ENCODE measurements at regions not wholly inside any gene's neighbourhood (a gene's known extent, or its start where the extent isn't known, plus 50 kb on each side); places are given as distances from the start of the nearest gene placed in this dataset.

DNA sequence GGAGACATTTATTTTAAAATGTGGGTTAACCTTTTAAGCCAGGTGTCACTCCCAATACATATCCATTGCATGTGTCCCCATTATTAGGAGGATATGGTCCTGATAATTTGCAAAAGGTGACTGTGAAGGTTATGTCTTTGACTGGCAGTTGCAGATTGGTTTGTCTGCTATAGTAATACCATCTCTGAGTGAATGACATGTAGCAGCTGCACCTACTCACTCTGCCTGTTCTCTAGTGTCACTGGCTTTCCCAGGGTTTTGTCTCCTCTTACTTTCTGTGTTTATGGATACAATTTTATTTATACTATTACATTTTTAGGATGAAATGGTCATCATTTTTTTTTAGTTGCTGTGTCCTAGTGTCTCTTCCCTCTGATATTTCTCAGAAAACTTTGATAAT is 393.2 kb downstream of the C3orf38 start:
- TF ChIP-seq, protein P1, sequence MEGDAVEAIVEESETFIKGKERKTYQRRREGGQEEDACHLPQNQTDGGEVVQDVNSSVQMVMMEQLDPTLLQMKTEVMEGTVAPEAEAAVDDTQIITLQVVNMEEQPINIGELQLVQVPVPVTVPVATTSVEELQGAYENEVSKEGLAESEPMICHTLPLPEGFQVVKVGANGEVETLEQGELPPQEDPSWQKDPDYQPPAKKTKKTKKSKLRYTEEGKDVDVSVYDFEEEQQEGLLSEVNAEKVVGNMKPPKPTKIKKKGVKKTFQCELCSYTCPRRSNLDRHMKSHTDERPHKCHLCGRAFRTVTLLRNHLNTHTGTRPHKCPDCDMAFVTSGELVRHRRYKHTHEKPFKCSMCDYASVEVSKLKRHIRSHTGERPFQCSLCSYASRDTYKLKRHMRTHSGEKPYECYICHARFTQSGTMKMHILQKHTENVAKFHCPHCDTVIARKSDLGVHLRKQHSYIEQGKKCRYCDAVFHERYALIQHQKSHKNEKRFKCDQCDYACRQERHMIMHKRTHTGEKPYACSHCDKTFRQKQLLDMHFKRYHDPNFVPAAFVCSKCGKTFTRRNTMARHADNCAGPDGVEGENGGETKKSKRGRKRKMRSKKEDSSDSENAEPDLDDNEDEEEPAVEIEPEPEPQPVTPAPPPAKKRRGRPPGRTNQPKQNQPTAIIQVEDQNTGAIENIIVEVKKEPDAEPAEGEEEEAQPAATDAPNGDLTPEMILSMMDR (IDR thresholded peaks at IDR 0.05): no peak
- no peak for TF ChIP-seq CREB1 (CRISPR knock-in tag; IDR thresholded peaks at IDR 0.05)
- TF ChIP-seq MXD4 (CRISPR knock-in tag; IDR thresholded peaks at IDR 0.05; ENCODE audit: borderline replicate concordance): no peak
- TF ChIP-seq, protein P2, sequence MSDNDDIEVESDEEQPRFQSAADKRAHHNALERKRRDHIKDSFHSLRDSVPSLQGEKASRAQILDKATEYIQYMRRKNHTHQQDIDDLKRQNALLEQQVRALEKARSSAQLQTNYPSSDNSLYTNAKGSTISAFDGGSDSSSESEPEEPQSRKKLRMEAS (CRISPR knock-in tag; IDR thresholded peaks at IDR 0.05): no peak

Data from WTC11 (cell line).